SK-N-SH (cell line): ENCODE measurements at regions not wholly inside any gene's neighbourhood (a gene's known extent, or its start where the extent isn't known, plus 50 kb on each side); places are given as distances from the start of the nearest gene placed in this dataset.

Experiments used
- CTCF ChIA-PET: fragments of 300-600, 350-600 bp; formaldehyde crosslinking; extraction: SDS; loops from one replicate; lab custom pipeline; 2021; lab: Yijun Ruan, JAX
- POLR2A ChIA-PET: fragments of 350-600 bp; sonication (Branson Sonifier 250); formaldehyde crosslinking; extraction: SDS; loops from one replicate; lab custom pipeline; 2020; ENCODE audit warnings: antibody characterized with exemption, inconsistent platforms; lab: Yijun Ruan, JAX
- DNase-seq: peaks from one replicate; pipeline ENCODE4 v3.0.0; 2012
- H2AFZ ChIP-seq: fragments of 200-600 bp; sonication (generic); 2 replicates; pipeline ENCODE4 v1.8.1; 2016; ENCODE audit warnings: antibody characterized with exemption, mild to moderate bottlenecking, low read depth
- H3F3A ChIP-seq: fragments of 200-600 bp; sonication (generic); replicated peaks from 2 replicates; pipeline ENCODE3; 2016; ENCODE audit warnings: antibody characterized with exemption, mild to moderate bottlenecking; ENCODE audit not compliant: insufficient read depth
- H3K27ac ChIP-seq, 2 experiments: fragments of 200-500 bp in 1 of 2; fragments of 200-600 bp in 1 of 2; sonication (Bioruptor generic) in 1 of 2; sonication (generic), shearing (Covaris generic) in 1 of 2; 2 replicates each; pipeline versions ENCODE4 v1.5.1 to v1.6.1; 2014 to 2016; ENCODE audit warnings: low read depth in 2 of 2, inconsistent platforms in 1 of 2, low read length in 1 of 2, mild to moderate bottlenecking in 1 of 2, mixed read lengths in 1 of 2
- H3K27me3 ChIP-seq: fragments of 200-600 bp; sonication (generic), shearing (Covaris generic); 2 replicates; pipeline ENCODE4 v1.6.1; 2016; ENCODE audit warnings: mixed run types; ENCODE audit not compliant: insufficient read depth
- H3K36me3 ChIP-seq, 2 experiments: fragments of 200-500 bp in 1 of 2; fragments of 200-600 bp in 1 of 2; sonication (Bioruptor generic) in 1 of 2; sonication (generic) in 1 of 2; replicated peaks in 1 of 2; 2 replicates each; pipeline versions ENCODE3 to v1.5.1; 2014 to 2016; ENCODE audit warnings: low read length in 1 of 2, mild to moderate bottlenecking in 1 of 2; ENCODE audit not compliant: insufficient read depth in 2 of 2, control insufficient read depth in 1 of 2
- H3K4me1 ChIP-seq, 2 experiments: fragments of 200-500 bp in 1 of 2; fragments of 200-600 bp in 1 of 2; sonication (Bioruptor generic) in 1 of 2; sonication (generic), shearing (Covaris generic) in 1 of 2; 2 replicates each; pipeline versions ENCODE4 v1.5.1 to v1.6.1; 2014 to 2016; ENCODE audit warnings: low read depth in 1 of 2, low read length in 1 of 2, mixed run types in 1 of 2; ENCODE audit not compliant: insufficient read depth in 2 of 2, control insufficient read depth in 1 of 2
- H3K4me2 ChIP-seq: fragments of 200-600 bp; sonication (generic), shearing (Covaris generic); 2 replicates; pipeline ENCODE4 v1.6.1; 2017; ENCODE audit warnings: mixed run types
- H3K4me3 ChIP-seq, 2 experiments: fragments of 200-500 bp in 1 of 2; fragments of 200-600 bp in 1 of 2; sonication (Bioruptor generic) in 1 of 2; sonication (generic), shearing (Covaris generic) in 1 of 2; 2 replicates each; pipeline versions ENCODE4 v1.5.1 to v1.8.1; 2014 to 2016; ENCODE audit warnings: low read depth in 2 of 2, inconsistent platforms in 1 of 2, low read length in 1 of 2, mild to moderate bottlenecking in 1 of 2, mixed read lengths in 1 of 2, moderate library complexity in 1 of 2
- H3K79me2 ChIP-seq: fragments of 200-600 bp; sonication (generic); 2 replicates; pipeline ENCODE4 v1.8.1; 2017; ENCODE audit warnings: mild to moderate bottlenecking; ENCODE audit not compliant: insufficient read depth
- H3K9ac ChIP-seq: fragments of 200-600 bp; sonication (generic); 2 replicates; pipeline ENCODE4 v1.6.1; 2017; ENCODE audit warnings: mixed run types
- H3K9me2 ChIP-seq: fragments of 200-600 bp; sonication (generic); 2 replicates; pipeline ENCODE4 v1.6.1; 2017; ENCODE audit warnings: mixed run types
- H3K9me3 ChIP-seq: fragments of 200-600 bp; sonication (generic); 2 replicates; pipeline ENCODE4 v1.6.1; 2017; ENCODE audit warnings: mixed run types, mild to moderate bottlenecking, moderate library complexity
- H4K20me1 ChIP-seq: fragments of 200-600 bp; sonication (generic); 2 replicates; pipeline ENCODE4 v1.6.1; 2017; ENCODE audit warnings: mild to moderate bottlenecking, mixed run types; ENCODE audit not compliant: insufficient read depth
- CTCF ChIP-seq: fragments of 200-600 bp; sonication (generic); IDR thresholded peaks from 2 replicates; pipeline ENCODE4 v1.6.1; 2017; ENCODE audit warnings: antibody characterized with exemption, mild to moderate bottlenecking, moderate library complexity
- ELF1 ChIP-seq: IDR thresholded peaks from 2 replicates; pipeline ENCODE4 v1.4.0; 2012
- EP300 ChIP-seq, 2 experiments: IDR thresholded peaks; 2 replicates each; pipeline versions ENCODE4 v1.4.0 to v1.6.1; 2012; ENCODE audit warnings: borderline replicate concordance in 1 of 2, low read depth in 1 of 2, low read length in 1 of 2
- FOXJ3 ChIP-seq: sonication (generic); formaldehyde crosslinking; IDR thresholded peaks from 2 replicates; pipeline ENCODE4 v1.5.1; 2020; ENCODE audit warnings: mild to moderate bottlenecking, missing genetic modification reagents
- GATA2 ChIP-seq: sonication (generic); formaldehyde crosslinking; IDR thresholded peaks from 2 replicates; pipeline ENCODE4 v1.5.0; 2020; ENCODE audit warnings: mild to moderate bottlenecking, missing genetic modification reagents
- IRF3 ChIP-seq: fragments of 150-350 bp; IDR thresholded peaks from 2 replicates; pipeline ENCODE4 v1.6.1; 2016; ENCODE audit warnings: mild to moderate bottlenecking, low read depth, low read length
- JUND ChIP-seq: IDR thresholded peaks from 2 replicates; pipeline ENCODE4 v1.4.0; 2012
- MEF2A ChIP-seq: IDR thresholded peaks from 2 replicates; pipeline ENCODE4 v1.4.0; 2012; ENCODE audit warnings: low read depth, borderline replicate concordance
- NFIC ChIP-seq: IDR thresholded peaks from 2 replicates; pipeline ENCODE4 v1.4.0; 2012; ENCODE audit warnings: borderline replicate concordance
- POLR2AphosphoS5 ChIP-seq: IDR thresholded peaks from 2 replicates; pipeline ENCODE4 v1.6.1; 2012; ENCODE audit warnings: low read depth, low read length
- TEAD4 ChIP-seq: IDR thresholded peaks from 2 replicates; pipeline ENCODE4 v1.4.0; 2012; ENCODE audit warnings: mild to moderate bottlenecking, borderline replicate concordance; ENCODE audit not compliant: insufficient read depth
- USF2 ChIP-seq: fragments of 150-350 bp; IDR thresholded peaks from 2 replicates; pipeline ENCODE4 v1.6.1; 2017; ENCODE audit warnings: antibody characterized with exemption, low read length, low read depth, borderline replicate concordance
- YY1 ChIP-seq: IDR thresholded peaks from 2 replicates; pipeline ENCODE4 v1.4.0; 2012; ENCODE audit warnings: low read depth, mild to moderate bottlenecking
- ZBTB33 ChIP-seq: IDR thresholded peaks from 2 replicates; pipeline ENCODE4 v1.4.0; 2012; ENCODE audit warnings: low read depth, borderline replicate concordance
- WGBS: methylation state at CpG from one replicate; pipeline ENCODE4 v1.1.6; 2017; ENCODE audit warnings: low lambda C conversion rate; 5-methylcytosine and 5-hydroxymethylcytosine counted together

GRCh38 chr5:91255396-91256141, 127.5 kb downstream of the ARRDC3 start:
- Histone ChIP-seq H3K27ac (no peak overlapping the region), H4K20me1 (no peaks in the 10 kb centered on the region), H3K9me3 (no peaks in the 10 kb centered on the region), H3K4me2 (no peak overlapping the region), H3F3A (no peaks in the 10 kb centered on the region), H3K9me2 (no peaks in the 10 kb centered on the region), H3K4me1 (no peaks in the 10 kb centered on the region), H3K27me3 (no peaks in the 10 kb centered on the region), H3K4me3 (no peak overlapping the region), H3K79me2 (no peaks in the 10 kb centered on the region), H3K36me3 (no peaks in the 10 kb centered on the region), H2AFZ (no peak overlapping the region), H3K9ac (no peak overlapping the region)
- ChIA-PET CTCF (interaction anchor here (1.2 kb wide), 1 partner anchor 129 kb away, joined by 3 read pairs; no protein-coding TSS in a partner anchor), POLR2A (interaction anchor here (0.7 kb wide), 1 partner anchor 125 kb away, joined by 3 read pairs; no protein-coding TSS in a partner anchor)
- TF ChIP-seq EP300 (IDR thresholded peaks at IDR 0.05; ENCODE audit: borderline replicate concordance in 1 of 2, low read depth in 1 of 2, low read length in 1 of 2) (no peak), JUND (no peak), NFIC (no peak), IRF3 (no peak), ZBTB33 (no peak), POLR2AphosphoS5 (no peak), TEAD4 (no peak), MEF2A (no peak), USF2 (no peak), CTCF (no peak), FOXJ3 (CRISPR knock-in tag) (no peak), ELF1 (no peak), GATA2 (CRISPR knock-in tag) (no peak), YY1 (no peak)
- DNase-seq: no peak
- 92% methylated on average over 4 of the region's 4 CpGs for WGBS
